ENCODE measurements at regions not wholly inside any gene's neighbourhood (a gene's known extent, or its start where the extent isn't known, plus 50 kb on each side); places are given as distances from the start of the nearest gene placed in this dataset.
A peak's percentile ranks its signal among the peaks of the same experiment; 100 is the strongest.

DNA sequence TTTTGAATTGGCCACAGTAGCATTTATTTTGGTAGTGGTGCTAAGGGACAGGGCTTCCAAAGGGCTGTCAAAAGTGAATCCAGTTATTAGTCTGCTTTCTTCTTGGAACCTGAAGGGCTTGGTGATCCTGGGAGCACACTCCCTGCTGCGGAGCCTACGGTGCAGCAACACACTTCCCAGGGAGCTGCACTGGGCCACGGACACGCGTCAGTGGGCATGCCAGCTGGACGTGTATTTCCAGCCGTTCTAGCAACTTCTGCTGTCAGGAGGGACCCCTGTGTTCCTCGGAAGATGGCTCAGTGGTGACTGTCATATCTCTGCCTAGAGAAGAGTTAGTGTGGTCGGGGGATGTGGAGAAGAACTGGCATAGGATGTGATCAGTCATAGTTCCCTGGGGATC, 204.6 kb downstream of the SOCS6 start:
- DNase-seq (no peak), ATAC-seq (no peak)
- H3K27ac ChIP-seq, result no peak overlapping the region
- TF ChIP-seq POLR2A (IDR thresholded peaks at IDR 0.05), result no peak
- TF ChIP-seq, protein P1, sequence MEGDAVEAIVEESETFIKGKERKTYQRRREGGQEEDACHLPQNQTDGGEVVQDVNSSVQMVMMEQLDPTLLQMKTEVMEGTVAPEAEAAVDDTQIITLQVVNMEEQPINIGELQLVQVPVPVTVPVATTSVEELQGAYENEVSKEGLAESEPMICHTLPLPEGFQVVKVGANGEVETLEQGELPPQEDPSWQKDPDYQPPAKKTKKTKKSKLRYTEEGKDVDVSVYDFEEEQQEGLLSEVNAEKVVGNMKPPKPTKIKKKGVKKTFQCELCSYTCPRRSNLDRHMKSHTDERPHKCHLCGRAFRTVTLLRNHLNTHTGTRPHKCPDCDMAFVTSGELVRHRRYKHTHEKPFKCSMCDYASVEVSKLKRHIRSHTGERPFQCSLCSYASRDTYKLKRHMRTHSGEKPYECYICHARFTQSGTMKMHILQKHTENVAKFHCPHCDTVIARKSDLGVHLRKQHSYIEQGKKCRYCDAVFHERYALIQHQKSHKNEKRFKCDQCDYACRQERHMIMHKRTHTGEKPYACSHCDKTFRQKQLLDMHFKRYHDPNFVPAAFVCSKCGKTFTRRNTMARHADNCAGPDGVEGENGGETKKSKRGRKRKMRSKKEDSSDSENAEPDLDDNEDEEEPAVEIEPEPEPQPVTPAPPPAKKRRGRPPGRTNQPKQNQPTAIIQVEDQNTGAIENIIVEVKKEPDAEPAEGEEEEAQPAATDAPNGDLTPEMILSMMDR (IDR thresholded peaks at IDR 0.05), result no peak
- no peaks in the 10 kb centered on the region for H3K4me1 ChIP-seq
- intact Hi-C loops (cut with DNase I), result no loop called here
- no peaks in the 10 kb centered on the region for H3K36me3 ChIP-seq (replicated peaks in 1 of 2; ENCODE audit: insufficient read depth in 1 of 2, low read depth in 2 of 2)
- WGBS, 2 donors, result 60 to 66% methylated on average over 9 of the region's 9 CpGs
- no peak overlapping the region for H3K4me3 ChIP-seq
- H3K9me3 ChIP-seq, result no peaks in the 10 kb centered on the region
- H3K27me3 ChIP-seq, result no peaks in the 10 kb centered on the region

DNA sequence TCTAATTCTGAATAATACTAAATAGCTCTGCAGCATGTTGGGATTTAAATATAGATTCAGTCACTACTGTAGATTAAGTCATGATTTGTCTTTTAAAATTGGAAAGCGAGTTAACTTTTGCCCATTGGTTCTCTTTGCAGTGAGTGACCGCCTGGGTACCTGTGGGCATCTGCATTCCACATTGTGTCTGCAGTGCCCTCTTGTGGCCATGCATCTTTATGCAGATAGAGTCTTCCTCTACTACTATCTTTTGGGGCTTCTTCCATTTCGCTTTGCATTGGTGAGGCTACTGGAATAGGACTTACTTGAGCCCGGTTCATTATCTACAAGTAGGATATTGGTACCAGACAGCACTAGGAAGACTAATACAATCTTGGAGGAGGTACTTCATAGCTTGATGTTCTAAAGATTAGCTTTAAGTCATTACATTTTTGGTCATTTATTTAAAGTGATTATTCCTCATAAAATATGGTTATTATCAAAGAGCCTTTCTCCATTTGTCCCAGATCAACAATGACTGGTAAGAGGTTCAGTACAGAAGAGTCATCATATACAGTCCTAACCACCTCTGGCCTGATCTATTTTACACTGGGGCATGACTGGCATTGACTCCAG, 203.0 kb downstream of the SOCS6 start:
- TF ChIP-seq, protein P1 (IDR thresholded peaks at IDR 0.05), result peak; percentile 39 to 75 (median 55)
- no peak for TF ChIP-seq POLR2A (IDR thresholded peaks at IDR 0.05)
- WGBS, 2 donors, result 43 to 48% methylated on average over 4 of the region's 4 CpGs
- peaks cover 0 to 4% of the 10 kb centered on the region in 2 donors for H3K27me3 ChIP-seq
- H3K4me1 ChIP-seq, result no peaks in the 10 kb centered on the region
- ATAC-seq, result peak; percentile 73
- H3K9me3 ChIP-seq, result no peaks in the 10 kb centered on the region
- H3K36me3 ChIP-seq (replicated peaks in 1 of 2; ENCODE audit: insufficient read depth in 1 of 2, low read depth in 2 of 2), result no peaks in the 10 kb centered on the region
- no peak overlapping the region for H3K4me3 ChIP-seq
- intact Hi-C loops (cut with DNase I), result no loop called here
- no peak overlapping the region for H3K27ac ChIP-seq
- DNase-seq, result peak; percentile 59 to 73 (median 62)

DNA sequence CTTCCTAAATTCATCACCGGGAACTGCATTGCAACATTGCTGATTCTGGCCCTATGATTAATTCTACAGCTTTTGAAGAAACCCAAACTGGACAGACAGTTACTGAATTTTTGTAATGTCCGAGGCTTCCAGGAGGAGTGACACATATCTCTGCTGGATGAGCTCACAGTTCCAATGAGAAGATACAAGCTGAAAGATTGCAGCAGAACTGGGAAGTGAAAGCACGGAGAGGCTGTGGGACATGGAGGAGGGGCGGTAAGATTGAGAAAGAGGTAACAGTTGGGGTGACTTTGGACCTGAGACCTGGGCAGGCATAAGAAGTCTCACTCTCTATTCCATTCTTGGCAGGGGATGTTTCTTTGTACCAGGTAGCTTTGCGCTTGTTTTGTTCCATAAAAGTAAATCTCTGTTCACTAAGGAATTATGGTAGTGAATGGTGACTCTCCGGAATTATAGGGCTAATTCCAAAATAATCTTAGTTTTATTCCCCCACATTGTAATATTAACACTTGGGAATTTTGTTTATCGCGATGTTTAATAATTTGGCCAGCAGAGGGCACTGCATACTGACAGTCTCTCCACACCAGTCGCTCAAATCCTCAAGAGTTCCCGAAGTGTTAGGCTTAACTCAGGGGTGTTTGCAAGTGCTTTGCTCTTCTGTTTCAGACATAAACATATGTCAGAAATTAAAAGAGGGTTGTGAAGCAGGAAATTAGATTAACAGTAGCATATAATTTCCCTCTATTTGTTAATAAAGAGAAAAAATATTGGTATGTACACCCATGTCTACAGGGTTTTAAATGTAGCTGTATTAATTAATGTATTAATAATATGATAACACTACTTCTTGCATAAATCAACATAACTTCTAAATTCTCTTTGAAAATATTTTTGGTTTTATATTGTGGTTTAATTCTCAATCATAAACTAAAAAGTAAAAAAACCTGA, 201.4 kb downstream of the SOCS6 start:
- DNase-seq (peak; percentile 35 to 50 (median 44)), ATAC-seq (peak; percentile 74)
- no peaks in the 10 kb centered on the region for H3K36me3 ChIP-seq (replicated peaks in 1 of 2; ENCODE audit: insufficient read depth in 1 of 2, low read depth in 2 of 2)
- no peaks in the 10 kb centered on the region for H3K9me3 ChIP-seq
- H3K4me3 ChIP-seq, result no peak overlapping the region
- intact Hi-C loops (cut with DNase I), result no loop called here
- 12 to 17% methylated on average over 10 of the region's 10 CpGs for WGBS, 2 donors
- no peaks in the 10 kb centered on the region for H3K4me1 ChIP-seq
- no peak overlapping the region for H3K27ac ChIP-seq
- H3K27me3 ChIP-seq, result peaks cover 0 to 4% of the 10 kb centered on the region in 2 donors
- TF ChIP-seq, protein P1 (IDR thresholded peaks at IDR 0.05), result peak; percentile 30 to 77 (median 58)
- no peak for TF ChIP-seq POLR2A (IDR thresholded peaks at IDR 0.05)

DNA sequence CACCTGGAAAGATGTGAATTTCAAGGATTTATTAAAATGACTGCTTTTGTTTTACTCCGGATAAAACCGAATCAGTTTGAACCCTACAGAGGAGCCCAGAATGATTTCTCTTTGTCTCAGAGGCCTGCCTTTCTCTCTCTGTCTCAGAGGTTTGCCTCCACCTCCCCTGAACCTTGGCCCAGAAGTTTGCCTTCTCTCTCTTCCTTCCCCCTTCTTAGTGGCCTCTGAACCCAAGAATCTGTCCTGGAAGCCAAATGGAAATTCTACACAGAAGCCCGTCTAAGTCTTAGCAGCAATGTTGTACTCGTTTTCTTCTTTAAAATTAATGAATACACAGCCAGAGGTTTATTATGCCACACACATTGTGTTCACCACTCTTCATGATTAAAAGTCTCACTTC, 200.7 kb downstream of the SOCS6 start:
- intact Hi-C loops (cut with DNase I), result no loop called here
- H3K36me3 ChIP-seq (replicated peaks in 1 of 2; ENCODE audit: insufficient read depth in 1 of 2, low read depth in 2 of 2), result no peaks in the 10 kb centered on the region
- H3K9me3 ChIP-seq, result no peaks in the 10 kb centered on the region
- H3K4me3 ChIP-seq, result no peak overlapping the region
- DNase-seq, result no peak
- ATAC-seq, result no peak
- H3K4me1 ChIP-seq, result no peaks in the 10 kb centered on the region
- H3K27me3 ChIP-seq, result peaks cover 0 to 4% of the 10 kb centered on the region in 2 donors
- TF ChIP-seq POLR2A (IDR thresholded peaks at IDR 0.05), result no peak
- TF ChIP-seq, protein P1 (IDR thresholded peaks at IDR 0.05), result no peak
- H3K27ac ChIP-seq, result no peak overlapping the region
- WGBS, 2 donors, result 20 to 36% methylated on average over 4 of the region's 4 CpGs
